Transverse colon (tissue), 3 donors: ENCODE measurements at regions not wholly inside any gene's neighbourhood (a gene's known extent, or its start where the extent isn't known, plus 50 kb on each side); places are given as distances from the start of the nearest gene placed in this dataset.

Experiments
- EP300 ChIP-seq: sonication (generic); formaldehyde crosslinking; IDR thresholded peaks from one replicate; pipeline ENCODE4 v1.6.1; 2017; ENCODE audit warnings: antibody characterized with exemption, low read depth
- POLR2A ChIP-seq: fragments of 450-650 bp; IDR thresholded peaks from one replicate; pipeline ENCODE4 v1.6.1; 2016; ENCODE audit warnings: antibody characterized with exemption, mild to moderate bottlenecking, moderate library complexity
- TF ChIP-seq, protein P1 (sequence below), 5 experiments: fragments of 200-600 bp in 3 of 5; fragments of 450-650 bp in 2 of 5; sonication (generic) in 3 of 5; IDR thresholded peaks; 1 replicate in 2 of 5; 2 replicates in 3 of 5; pipeline ENCODE4 v1.5.1; 2016 to 2017; ENCODE audit warnings: antibody characterized with exemption in 5 of 5, inconsistent platforms in 3 of 5, mild to moderate bottlenecking in 2 of 5, moderate library complexity in 1 of 5

DNA sequence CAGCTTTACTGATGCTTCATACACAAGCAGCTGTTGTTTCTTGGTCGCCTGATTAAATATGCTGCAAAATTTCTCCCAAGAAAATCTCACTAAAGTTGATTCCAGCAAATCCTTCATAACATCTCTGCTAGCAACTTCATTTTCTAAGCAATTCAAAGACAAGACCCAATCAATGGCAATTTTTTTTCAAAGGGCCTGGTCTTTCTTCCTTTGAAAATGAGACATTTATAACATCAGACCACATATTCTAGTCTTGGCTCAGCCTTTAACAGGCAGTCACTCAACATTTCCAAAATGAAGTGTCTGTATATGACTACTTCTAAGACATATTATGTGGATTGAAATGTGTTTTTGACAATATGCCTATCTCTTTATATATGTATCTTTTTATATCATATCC is 702.6 kb downstream of the KCNA4 start:
- TF ChIP-seq EP300 = no peak
- TF ChIP-seq, protein P1, sequence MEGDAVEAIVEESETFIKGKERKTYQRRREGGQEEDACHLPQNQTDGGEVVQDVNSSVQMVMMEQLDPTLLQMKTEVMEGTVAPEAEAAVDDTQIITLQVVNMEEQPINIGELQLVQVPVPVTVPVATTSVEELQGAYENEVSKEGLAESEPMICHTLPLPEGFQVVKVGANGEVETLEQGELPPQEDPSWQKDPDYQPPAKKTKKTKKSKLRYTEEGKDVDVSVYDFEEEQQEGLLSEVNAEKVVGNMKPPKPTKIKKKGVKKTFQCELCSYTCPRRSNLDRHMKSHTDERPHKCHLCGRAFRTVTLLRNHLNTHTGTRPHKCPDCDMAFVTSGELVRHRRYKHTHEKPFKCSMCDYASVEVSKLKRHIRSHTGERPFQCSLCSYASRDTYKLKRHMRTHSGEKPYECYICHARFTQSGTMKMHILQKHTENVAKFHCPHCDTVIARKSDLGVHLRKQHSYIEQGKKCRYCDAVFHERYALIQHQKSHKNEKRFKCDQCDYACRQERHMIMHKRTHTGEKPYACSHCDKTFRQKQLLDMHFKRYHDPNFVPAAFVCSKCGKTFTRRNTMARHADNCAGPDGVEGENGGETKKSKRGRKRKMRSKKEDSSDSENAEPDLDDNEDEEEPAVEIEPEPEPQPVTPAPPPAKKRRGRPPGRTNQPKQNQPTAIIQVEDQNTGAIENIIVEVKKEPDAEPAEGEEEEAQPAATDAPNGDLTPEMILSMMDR (IDR thresholded peaks at IDR 0.05) = no peak
- TF ChIP-seq POLR2A = no peak
